Inflammatory macrophage treated with lipopolysaccharide for 4 hours (primary cell): ENCODE measurements at regions not wholly inside any gene's neighbourhood (a gene's known extent, or its start where the extent isn't known, plus 50 kb on each side); places are given as distances from the start of the nearest gene placed in this dataset.

Experiments
- DNase-seq: peaks from one replicate; pipeline ENCODE4 v3.0.0-alpha.2; 2020

- no peak for DNase-seq
Measured at GRCh38 chr16:85364323-85365040, 248.6 kb upstream of the GSE1 start.

- DNase-seq, result no peak
Measured at GRCh38 chr16:85365120-85365519, 248.0 kb upstream of the GSE1 start.

GRCh38 chr16:85366031-85366763, 246.9 kb upstream of the GSE1 start:
- no peak for DNase-seq

GRCh38 chr16:85367485-85367884, 245.6 kb upstream of the GSE1 start:
- no peak for DNase-seq

GRCh38 chr16:85369060-85369459, 244.1 kb upstream of the GSE1 start:
- DNase-seq, result no peak

- peak; percentile 27 for DNase-seq
Measured at GRCh38 chr16:85369741-85370528, 243.2 kb upstream of the GSE1 start.

GRCh38 chr16:85370543-85370880, 242.6 kb upstream of the GSE1 start:
- DNase-seq, result no peak

GRCh38 chr16:85370881-85371651, 242.1 kb upstream of the GSE1 start:
- no peak for DNase-seq

- no peak for DNase-seq
Measured at GRCh38 chr16:85371948-85372347, 241.2 kb upstream of the GSE1 start.

GRCh38 chr16:85372627-85373372, 240.3 kb upstream of the GSE1 start:
- peak; percentile 73 for DNase-seq

GRCh38 chr16:85373741-85374570, 239.2 kb upstream of the GSE1 start:
- DNase-seq, result no peak

GRCh38 chr16:85374571-85374872, 238.6 kb upstream of the GSE1 start:
- no peak for DNase-seq

GRCh38 chr16:85375282-85375681, 237.8 kb upstream of the GSE1 start:
- no peak for DNase-seq

- DNase-seq, result no peak
Measured at GRCh38 chr16:85376292-85377095, 236.6 kb upstream of the GSE1 start.

GRCh38 chr16:85377388-85378144, 235.6 kb upstream of the GSE1 start:
- DNase-seq, result no peak

- no peak for DNase-seq
Measured at GRCh38 chr16:85378145-85379040, 234.7 kb upstream of the GSE1 start.

- DNase-seq, result no peak
Measured at GRCh38 chr16:85379041-85380001, 233.8 kb upstream of the GSE1 start.

GRCh38 chr16:85380002-85380395, 233.1 kb upstream of the GSE1 start:
- no peak for DNase-seq
